Esophagus muscularis mucosa (tissue), 3 donors: ENCODE measurements at regions not wholly inside any gene's neighbourhood (a gene's known extent, or its start where the extent isn't known, plus 50 kb on each side); places are given as distances from the start of the nearest gene placed in this dataset.

Experiments
- CTCF ChIP-seq, 3 experiments: fragments of 200-600 bp in 2 of 3; fragments of 450-650 bp in 1 of 3; sonication (generic) in 2 of 3; IDR thresholded peaks; one replicate each; pipeline ENCODE4 v1.5.1; 2017 to 2019; ENCODE audit warnings: antibody characterized with exemption in 3 of 3, mild to moderate bottlenecking in 2 of 3, moderate library complexity in 1 of 3
- POLR2A ChIP-seq: fragments of 450-650 bp; IDR thresholded peaks from one replicate; pipeline ENCODE4 v1.6.1; 2017; ENCODE audit warnings: antibody characterized with exemption, moderate library complexity, mild to moderate bottlenecking, low read depth
- POLR2AphosphoS5 ChIP-seq, 2 donors: sonication (generic); formaldehyde crosslinking; IDR thresholded peaks; one replicate each; pipeline ENCODE4 v1.6.1; 2017; ENCODE audit warnings: antibody characterized with exemption in 2 of 2

- TF ChIP-seq POLR2AphosphoS5 (IDR thresholded peaks at IDR 0.05) (no peak), CTCF (IDR thresholded peaks at IDR 0.05) (no peak), POLR2A (no peak)
Observed at GRCh38 chr2:224191465-224191864, 152.4 kb upstream of the SERPINE2 start.
